HepG2 (cell line): ENCODE measurements at regions not wholly inside any gene's neighbourhood (a gene's known extent, or its start where the extent isn't known, plus 50 kb on each side); places are given as distances from the start of the nearest gene placed in this dataset.

Source experiments
- ATAC-seq: fragments of 200-7000 bp; cut with Tn5 transposase; 3 replicates; pipeline ENCODE4 v1.9.1; 2020; ENCODE audit warnings: mild to moderate bottlenecking, moderate library complexity
- BruUV-seq: library from RNA; stranded (reverse); fragments of 400-500 nt; replicated peaks from 2 replicates; lab custom pipeline; 2021; lab: Mats Ljungman, UMichigan
- CTCF ChIA-PET: fragments of 300-600 bp; formaldehyde crosslinking; extraction: SDS; loops from one replicate; lab custom pipeline; 2021; ENCODE audit warnings: low total read pairs, inconsistent platforms, low intra/inter-chr PET ratio; lab: Yijun Ruan, JAX
- POLR2A ChIA-PET: fragments of 350-600 bp; sonication (Branson Sonifier 250); formaldehyde crosslinking; loops from one replicate; lab custom pipeline; 2020; ENCODE audit warnings: antibody characterized with exemption, inconsistent platforms; lab: Yijun Ruan, JAX
- DNase-seq: peaks from one replicate; pipeline ENCODE4 v3.0.0-alpha.2; 2015; ENCODE audit warnings: low spot score
- FAIRE-seq: peaks from 3 replicates; lab custom pipeline; 2011; peaks lifted over from hg19 to GRCh38; lab: Jason Lieb, UNC
- H2AFZ ChIP-seq: one replicate; pipeline ENCODE4 v1.6.1; 2011; ENCODE audit warnings: low read length, inconsistent platforms
- H3K27ac ChIP-seq: fragments of 300-600 bp; 3 replicates; pipeline ENCODE4 v1.8.0; 2011; ENCODE audit warnings: mixed run types, mild to moderate bottlenecking, mixed read lengths, low read length, inconsistent platforms; ENCODE audit not compliant: insufficient read depth; ENCODE audit errors: extremely low read length
- H3K27me3 ChIP-seq, 2 experiments: fragments of 200-600 bp in 1 of 2; 2 replicates in 1 of 2; 3 replicates in 1 of 2; pipeline versions ENCODE4 v1.6.0 to v1.8.0; 2011; ENCODE audit warnings: low read length in 2 of 2, mild to moderate bottlenecking in 2 of 2, moderate library complexity in 2 of 2, inconsistent platforms in 1 of 2; ENCODE audit not compliant: insufficient read depth in 2 of 2, control insufficient read depth in 1 of 2
- H3K36me3 ChIP-seq, 2 experiments: fragments of 200-600 bp in 1 of 2; replicated peaks in 1 of 2; 2 replicates in 1 of 2; 3 replicates in 1 of 2; pipeline versions ENCODE4 v1.5.1 to v1.8.0; 2011; ENCODE audit warnings: low read length in 2 of 2, inconsistent platforms in 1 of 2; ENCODE audit not compliant: insufficient read depth in 2 of 2, control insufficient read depth in 1 of 2
- H3K4me1 ChIP-seq: 2 replicates; pipeline ENCODE4 v1.5.1; 2012; ENCODE audit warnings: low read length, inconsistent platforms; ENCODE audit not compliant: insufficient read depth
- H3K4me2 ChIP-seq: 2 replicates; pipeline ENCODE4 v1.6.0; 2011; ENCODE audit warnings: low read depth, low read length, inconsistent platforms
- H3K4me3 ChIP-seq, 3 experiments: fragments of 200-600 bp in 1 of 3; sonication (generic), shearing (Covaris generic) in 1 of 3; replicated peaks in 1 of 3; 2 replicates each; pipeline ENCODE4 v1.5.1; 2011 to 2016; ENCODE audit warnings: low read length in 3 of 3, inconsistent platforms in 2 of 3, low read depth in 2 of 3, mild to moderate bottlenecking in 2 of 3, control low read depth in 1 of 3, mixed read lengths in 1 of 3; ENCODE audit not compliant: insufficient read depth in 1 of 3
- H3K79me2 ChIP-seq: one replicate; pipeline ENCODE4 v1.6.1; 2011; ENCODE audit warnings: low read length, inconsistent platforms; ENCODE audit not compliant: insufficient read depth
- H3K9ac ChIP-seq: 2 replicates; pipeline ENCODE4 v1.6.0; 2011; ENCODE audit warnings: mild to moderate bottlenecking, low read depth, low read length, inconsistent platforms; ENCODE audit not compliant: insufficient read depth
- H3K9me3 ChIP-seq: 2 replicates; pipeline ENCODE4 v1.5.1; 2012; ENCODE audit warnings: mild to moderate bottlenecking, low read length
- H4K20me1 ChIP-seq: 2 replicates; pipeline ENCODE4 v1.6.0; 2011; ENCODE audit warnings: inconsistent platforms, mild to moderate bottlenecking, low read length, moderate library complexity; ENCODE audit not compliant: insufficient read depth
- ELF3 ChIP-seq: IDR thresholded peaks from 2 replicates; pipeline ENCODE4 v1.6.1; 2016; ENCODE audit warnings: missing genetic modification reagents, missing compliant biosample characterization
- REXO4 ChIP-seq: sonication (generic); formaldehyde crosslinking; IDR thresholded peaks from 2 replicates; pipeline ENCODE4 v1.8.0; 2022; ENCODE audit warnings: missing genetic modification reagents, mild to moderate bottlenecking, borderline replicate concordance
- SMAD9 ChIP-seq: sonication (generic); formaldehyde crosslinking; IDR thresholded peaks from 2 replicates; pipeline ENCODE4 v1.5.1; 2020; ENCODE audit warnings: mild to moderate bottlenecking, missing genetic modification reagents
- SYNCRIP ChIP-seq: fragments of 200-400 bp; formaldehyde crosslinking; IDR thresholded peaks from 2 replicates; pipeline ENCODE4 v1.6.1; 2018; ENCODE audit warnings: mild to moderate bottlenecking, low read depth, low read length; ENCODE audit not compliant: insufficient read depth
- TBP ChIP-seq: sonication (generic); formaldehyde crosslinking; IDR thresholded peaks from 2 replicates; pipeline ENCODE4 v1.5.0; 2020; ENCODE audit warnings: missing genetic modification reagents
- TMF1 ChIP-seq: sonication (generic); formaldehyde crosslinking; IDR thresholded peaks from 2 replicates; pipeline ENCODE4 v1.8.1; 2022; ENCODE audit warnings: low read depth, missing genetic modification reagents
- YEATS4 ChIP-seq: sonication (generic); formaldehyde crosslinking; IDR thresholded peaks from 2 replicates; pipeline ENCODE4 v1.4.0; 2020; ENCODE audit warnings: missing genetic modification reagents, borderline replicate concordance
- ZNF253 ChIP-seq: sonication (generic); formaldehyde crosslinking; IDR thresholded peaks from 2 replicates; pipeline ENCODE4 v1.8.0; 2022; ENCODE audit warnings: mild to moderate bottlenecking, missing genetic modification reagents, borderline replicate concordance
- ZNF577 ChIP-seq: sonication (generic); formaldehyde crosslinking; IDR thresholded peaks from 2 replicates; pipeline ENCODE4 v1.4.0; 2020; ENCODE audit warnings: mild to moderate bottlenecking, low read depth, missing genetic modification reagents, borderline replicate concordance
- in situ Hi-C: cut with HindIII; loops from 2 replicates; pipeline ENCODE4 v1.10.0; 2017; ENCODE audit warnings: low pct_unique_long_range_greater_than_20kb; ENCODE audit not compliant: extremely low pct_ligation_motif_present
- intact Hi-C: fragments of 100-400 bp; cut with micrococcal nuclease; formaldehyde crosslinking; loops from one replicate; pipeline ENCODE4 v1.10.0; 2022; ENCODE audit not compliant: unreplicated experiment
- TF ChIP-seq, protein P1 (sequence below): sonication (generic); formaldehyde crosslinking; IDR thresholded peaks from 2 replicates; pipeline ENCODE4 v1.4.0; 2020; ENCODE audit warnings: low read depth, missing genetic modification reagents
- TF ChIP-seq, protein P2 (sequence below): fragments of 450-650 bp; IDR thresholded peaks from 2 replicates; pipeline ENCODE4 v1.6.1; 2017; ENCODE audit warnings: mild to moderate bottlenecking
- TF ChIP-seq, protein P3 (sequence below): sonication (generic); formaldehyde crosslinking; IDR thresholded peaks from 2 replicates; pipeline ENCODE4 v1.4.0; 2020; ENCODE audit warnings: missing genetic modification reagents, borderline replicate concordance

DNA sequence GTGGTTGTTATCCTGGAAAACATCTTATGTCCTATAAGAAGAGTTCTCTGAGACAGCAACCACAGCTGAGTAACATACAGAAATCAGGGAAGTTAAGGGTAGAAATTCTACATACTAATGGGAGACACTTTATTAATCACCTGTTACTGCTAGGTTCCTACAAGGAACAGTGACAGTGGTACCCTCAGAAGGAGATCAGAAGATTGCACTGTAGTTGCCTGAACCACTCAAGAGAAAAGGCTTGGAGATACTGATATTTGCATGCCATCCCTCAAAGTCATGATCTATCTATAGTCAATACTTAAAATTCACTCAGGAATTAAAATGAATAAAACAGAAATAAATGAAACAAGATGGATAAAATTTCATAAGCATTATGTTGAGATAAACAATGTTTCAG, 136.0 kb downstream of the LMLN start:
- no peak for DNase-seq
- no peaks in the 10 kb centered on the region for H3K79me2 ChIP-seq
- TF ChIP-seq ZNF253 (CRISPR knock-in tag), result no peak
- no peak for TF ChIP-seq TMF1 (CRISPR knock-in tag)
- no peak for TF ChIP-seq ELF3
- no peak for TF ChIP-seq REXO4
- TF ChIP-seq, protein P1, sequence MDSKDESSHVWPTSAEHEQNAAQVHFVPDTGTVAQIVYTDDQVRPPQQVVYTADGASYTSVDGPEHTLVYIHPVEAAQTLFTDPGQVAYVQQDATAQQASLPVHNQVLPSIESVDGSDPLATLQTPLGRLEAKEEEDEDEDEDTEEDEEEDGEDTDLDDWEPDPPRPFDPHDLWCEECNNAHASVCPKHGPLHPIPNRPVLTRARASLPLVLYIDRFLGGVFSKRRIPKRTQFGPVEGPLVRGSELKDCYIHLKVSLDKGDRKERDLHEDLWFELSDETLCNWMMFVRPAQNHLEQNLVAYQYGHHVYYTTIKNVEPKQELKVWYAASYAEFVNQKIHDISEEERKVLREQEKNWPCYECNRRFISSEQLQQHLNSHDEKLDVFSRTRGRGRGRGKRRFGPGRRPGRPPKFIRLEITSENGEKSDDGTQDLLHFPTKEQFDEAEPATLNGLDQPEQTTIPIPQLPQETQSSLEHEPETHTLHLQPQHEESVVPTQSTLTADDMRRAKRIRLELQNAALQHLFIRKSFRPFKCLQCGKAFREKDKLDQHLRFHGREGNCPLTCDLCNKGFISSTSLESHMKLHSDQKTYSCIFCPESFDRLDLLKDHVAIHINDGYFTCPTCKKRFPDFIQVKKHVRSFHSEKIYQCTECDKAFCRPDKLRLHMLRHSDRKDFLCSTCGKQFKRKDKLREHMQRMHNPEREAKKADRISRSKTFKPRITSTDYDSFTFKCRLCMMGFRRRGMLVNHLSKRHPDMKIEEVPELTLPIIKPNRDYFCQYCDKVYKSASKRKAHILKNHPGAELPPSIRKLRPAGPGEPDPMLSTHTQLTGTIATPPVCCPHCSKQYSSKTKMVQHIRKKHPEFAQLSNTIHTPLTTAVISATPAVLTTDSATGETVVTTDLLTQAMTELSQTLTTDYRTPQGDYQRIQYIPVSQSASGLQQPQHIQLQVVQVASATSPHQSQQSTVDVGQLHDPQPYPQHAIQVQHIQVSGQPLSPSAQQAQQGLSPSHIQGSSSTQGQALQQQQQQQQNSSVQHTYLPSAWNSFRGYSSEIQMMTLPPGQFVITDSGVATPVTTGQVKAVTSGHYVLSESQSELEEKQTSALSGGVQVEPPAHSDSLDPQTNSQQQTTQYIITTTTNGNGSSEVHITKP, result no peak
- no peak for TF ChIP-seq ZNF577 (CRISPR knock-in tag)
- TF ChIP-seq, protein P2, sequence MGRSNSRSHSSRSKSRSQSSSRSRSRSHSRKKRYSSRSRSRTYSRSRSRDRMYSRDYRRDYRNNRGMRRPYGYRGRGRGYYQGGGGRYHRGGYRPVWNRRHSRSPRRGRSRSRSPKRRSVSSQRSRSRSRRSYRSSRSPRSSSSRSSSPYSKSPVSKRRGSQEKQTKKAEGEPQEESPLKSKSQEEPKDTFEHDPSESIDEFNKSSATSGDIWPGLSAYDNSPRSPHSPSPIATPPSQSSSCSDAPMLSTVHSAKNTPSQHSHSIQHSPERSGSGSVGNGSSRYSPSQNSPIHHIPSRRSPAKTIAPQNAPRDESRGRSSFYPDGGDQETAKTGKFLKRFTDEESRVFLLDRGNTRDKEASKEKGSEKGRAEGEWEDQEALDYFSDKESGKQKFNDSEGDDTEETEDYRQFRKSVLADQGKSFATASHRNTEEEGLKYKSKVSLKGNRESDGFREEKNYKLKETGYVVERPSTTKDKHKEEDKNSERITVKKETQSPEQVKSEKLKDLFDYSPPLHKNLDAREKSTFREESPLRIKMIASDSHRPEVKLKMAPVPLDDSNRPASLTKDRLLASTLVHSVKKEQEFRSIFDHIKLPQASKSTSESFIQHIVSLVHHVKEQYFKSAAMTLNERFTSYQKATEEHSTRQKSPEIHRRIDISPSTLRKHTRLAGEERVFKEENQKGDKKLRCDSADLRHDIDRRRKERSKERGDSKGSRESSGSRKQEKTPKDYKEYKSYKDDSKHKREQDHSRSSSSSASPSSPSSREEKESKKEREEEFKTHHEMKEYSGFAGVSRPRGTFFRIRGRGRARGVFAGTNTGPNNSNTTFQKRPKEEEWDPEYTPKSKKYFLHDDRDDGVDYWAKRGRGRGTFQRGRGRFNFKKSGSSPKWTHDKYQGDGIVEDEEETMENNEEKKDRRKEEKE, result no peak
- TF ChIP-seq TBP (CRISPR knock-in tag), result no peak
- TF ChIP-seq SYNCRIP, result no peak
- no peak for TF ChIP-seq SMAD9 (CRISPR knock-in tag)
- no peak for TF ChIP-seq YEATS4
- TF ChIP-seq, protein P3, sequence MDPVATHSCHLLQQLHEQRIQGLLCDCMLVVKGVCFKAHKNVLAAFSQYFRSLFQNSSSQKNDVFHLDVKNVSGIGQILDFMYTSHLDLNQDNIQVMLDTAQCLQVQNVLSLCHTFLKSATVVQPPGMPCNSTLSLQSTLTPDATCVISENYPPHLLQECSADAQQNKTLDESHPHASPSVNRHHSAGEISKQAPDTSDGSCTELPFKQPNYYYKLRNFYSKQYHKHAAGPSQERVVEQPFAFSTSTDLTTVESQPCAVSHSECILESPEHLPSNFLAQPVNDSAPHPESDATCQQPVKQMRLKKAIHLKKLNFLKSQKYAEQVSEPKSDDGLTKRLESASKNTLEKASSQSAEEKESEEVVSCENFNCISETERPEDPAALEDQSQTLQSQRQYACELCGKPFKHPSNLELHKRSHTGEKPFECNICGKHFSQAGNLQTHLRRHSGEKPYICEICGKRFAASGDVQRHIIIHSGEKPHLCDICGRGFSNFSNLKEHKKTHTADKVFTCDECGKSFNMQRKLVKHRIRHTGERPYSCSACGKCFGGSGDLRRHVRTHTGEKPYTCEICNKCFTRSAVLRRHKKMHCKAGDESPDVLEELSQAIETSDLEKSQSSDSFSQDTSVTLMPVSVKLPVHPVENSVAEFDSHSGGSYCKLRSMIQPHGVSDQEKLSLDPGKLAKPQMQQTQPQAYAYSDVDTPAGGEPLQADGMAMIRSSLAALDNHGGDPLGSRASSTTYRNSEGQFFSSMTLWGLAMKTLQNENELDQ (CRISPR knock-in tag), result no peak
- H3K36me3 ChIP-seq, result no peaks in the 10 kb centered on the region
- no peak for ATAC-seq
- no peaks in the 10 kb centered on the region for H4K20me1 ChIP-seq
- intact Hi-C loops, result no loop called here
- in situ Hi-C loops, result no loop called here
- H3K27me3 ChIP-seq, result no peaks in the 10 kb centered on the region
- no peaks in the 10 kb centered on the region for H3K9me3 ChIP-seq
- H3K27ac ChIP-seq, result no peak overlapping the region
- H2AFZ ChIP-seq, result no peak overlapping the region
- FAIRE-seq, result no peak
- H3K4me3 ChIP-seq, result no peak overlapping the region
- no peaks in the 10 kb centered on the region for H3K4me1 ChIP-seq
- BruUV-seq, result no TSS peak
- CTCF ChIA-PET, result no interaction called here
- H3K9ac ChIP-seq, result no peak overlapping the region
- POLR2A ChIA-PET, result no interaction called here
- H3K4me2 ChIP-seq, result no peak overlapping the region
